K562 (cell line): ENCODE measurements at regions not wholly inside any gene's neighbourhood (a gene's known extent, or its start where the extent isn't known, plus 50 kb on each side); places are given as distances from the start of the nearest gene placed in this dataset.

Source experiments
- C11orf30 ChIP-seq: fragments of 450-650 bp; IDR thresholded peaks from 2 replicates; pipeline ENCODE4 v1.6.1; 2016; ENCODE audit warnings: low read depth, mild to moderate bottlenecking
- CBX3 ChIP-seq, 2 experiments: IDR thresholded peaks; 1 replicate in 1 of 2; 2 replicates in 1 of 2; pipeline ENCODE4 v1.6.1; 2012; ENCODE audit warnings: inconsistent platforms in 2 of 2, low read length in 2 of 2, borderline replicate concordance in 1 of 2, control low read depth in 1 of 2
- COPS2 ChIP-seq: fragments of 450-650 bp; conservative IDR thresholded peaks from 2 replicates; pipeline ENCODE4 v1.6.1; 2016; ENCODE audit warnings: mild to moderate bottlenecking, moderate library complexity
- DIDO1 ChIP-seq: fragments of 450-650 bp; IDR thresholded peaks from 2 replicates; pipeline ENCODE4 v1.6.1; 2016; ENCODE audit warnings: low read depth, missing biosample characterization, missing genetic modification characterization
- DNMT1 ChIP-seq: fragments of 450-650 bp; IDR thresholded peaks from 2 replicates; pipeline ENCODE4 v1.6.1; 2016; ENCODE audit warnings: antibody characterized with exemption, mild to moderate bottlenecking
- HDAC3 ChIP-seq: fragments of 450-650 bp; IDR thresholded peaks from 2 replicates; pipeline ENCODE4 v1.6.1; 2018; ENCODE audit warnings: borderline replicate concordance, mild to moderate bottlenecking, moderate library complexity; ENCODE audit not compliant: partially characterized antibody
- HDAC8 ChIP-seq: fragments of 450-650 bp; IDR thresholded peaks from 2 replicates; pipeline ENCODE4 v1.6.1; 2016; ENCODE audit warnings: mild to moderate bottlenecking, missing genetic modification characterization, moderate library complexity, missing compliant biosample characterization
- MAFG ChIP-seq: fragments of 450-650 bp; conservative IDR thresholded peaks from 2 replicates; pipeline ENCODE4 v1.6.1; 2016; ENCODE audit warnings: missing genetic modification characterization, missing compliant biosample characterization
- MAFK ChIP-seq: IDR thresholded peaks from 2 replicates; pipeline ENCODE4 v1.6.1; 2011; ENCODE audit warnings: low read length, improper control_type of control experiment
- MTA1 ChIP-seq: fragments of 450-650 bp; IDR thresholded peaks from 2 replicates; pipeline ENCODE4 v1.6.1; 2017; ENCODE audit warnings: borderline replicate concordance
- NFE2 ChIP-seq: IDR thresholded peaks from 2 replicates; pipeline ENCODE4 v1.6.1; 2014; ENCODE audit warnings: antibody characterized with exemption, low read depth
- NUFIP1 ChIP-seq: fragments of 450-650 bp; IDR thresholded peaks from 2 replicates; pipeline ENCODE4 v1.6.1; 2018; ENCODE audit not compliant: partially characterized antibody
- POLR2G ChIP-seq: fragments of 200-400 bp; formaldehyde crosslinking; IDR thresholded peaks from 2 replicates; pipeline ENCODE4 v1.6.1; 2017; ENCODE audit warnings: low read depth, mild to moderate bottlenecking, antibody characterized with exemption, low read length, moderate library complexity
- POU5F1 ChIP-seq: fragments of 150-350 bp; IDR thresholded peaks from 2 replicates; pipeline ENCODE4 v1.6.1; 2014; ENCODE audit warnings: borderline replicate concordance, low read length, low read depth, mild to moderate bottlenecking; ENCODE audit not compliant: partially characterized antibody
- SMARCA4 ChIP-seq: fragments of 450-650 bp; IDR thresholded peaks from 2 replicates; pipeline ENCODE4 v1.6.1; 2016
- TGIF2 ChIP-seq: sonication (generic); formaldehyde crosslinking; IDR thresholded peaks from 2 replicates; pipeline ENCODE4 v1.8.1; 2022; ENCODE audit warnings: mild to moderate bottlenecking, missing genetic modification reagents, moderate library complexity
- ZNF316 ChIP-seq: fragments of 450-650 bp; IDR thresholded peaks from 2 replicates; pipeline ENCODE4 v1.6.1; 2016
- ZNF785 ChIP-seq: fragments of 250-450 bp; sonication (Bioruptor Pico); IDR thresholded peaks from 2 replicates; pipeline ENCODE4 v1.4.0; 2020; ENCODE audit warnings: mild to moderate bottlenecking
- TF ChIP-seq, protein P1 (sequence below): IDR thresholded peaks from 2 replicates; pipeline ENCODE4 v1.6.1; 2011; ENCODE audit warnings: borderline replicate concordance, low read depth, mild to moderate bottlenecking, moderate library complexity, low read length; ENCODE audit not compliant: insufficient read depth, poor library complexity, severe bottlenecking
- TF ChIP-seq, protein P2 (sequence below): fragments of 250-450 bp; sonication (Bioruptor Pico); IDR thresholded peaks from 2 replicates; pipeline ENCODE4 v1.8.0; 2022; ENCODE audit warnings: moderate library complexity, mild to moderate bottlenecking, inconsistent platforms
- TF ChIP-seq, protein P3 (sequence below): fragments of 450-650 bp; formaldehyde crosslinking; IDR thresholded peaks from 2 replicates; pipeline ENCODE4 v1.4.0; 2020; ENCODE audit warnings: mild to moderate bottlenecking
- TF ChIP-seq, protein P4 (sequence below): sonication (generic); formaldehyde crosslinking; IDR thresholded peaks from 2 replicates; pipeline ENCODE4 v1.8.1; 2023; ENCODE audit warnings: mild to moderate bottlenecking, missing genetic modification reagents
- TF ChIP-seq, protein P5 (sequence below): fragments of 250-450 bp; sonication (Bioruptor Pico); IDR thresholded peaks from 2 replicates; pipeline ENCODE4 v1.5.0; 2021

DNA sequence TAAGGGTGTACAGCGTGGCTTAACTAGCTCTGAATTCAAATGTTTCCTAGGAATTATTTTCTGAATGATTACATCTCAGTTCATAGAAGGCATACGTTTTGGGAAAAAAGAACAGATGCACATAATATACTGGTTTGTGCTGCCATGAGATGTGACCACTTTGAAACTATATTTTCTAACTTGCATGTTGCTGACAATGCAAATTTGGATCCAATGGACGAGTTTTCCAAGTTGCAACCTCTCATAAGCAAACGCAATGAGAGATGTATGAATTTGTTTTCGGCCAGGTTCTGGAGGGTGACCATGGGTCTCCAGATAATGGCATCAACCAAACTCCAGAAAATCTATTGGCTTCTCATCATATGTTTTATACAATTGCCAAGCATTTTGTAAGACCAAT, 1445.4 kb downstream of the AACS start (continued):
- TF ChIP-seq, protein P1, sequence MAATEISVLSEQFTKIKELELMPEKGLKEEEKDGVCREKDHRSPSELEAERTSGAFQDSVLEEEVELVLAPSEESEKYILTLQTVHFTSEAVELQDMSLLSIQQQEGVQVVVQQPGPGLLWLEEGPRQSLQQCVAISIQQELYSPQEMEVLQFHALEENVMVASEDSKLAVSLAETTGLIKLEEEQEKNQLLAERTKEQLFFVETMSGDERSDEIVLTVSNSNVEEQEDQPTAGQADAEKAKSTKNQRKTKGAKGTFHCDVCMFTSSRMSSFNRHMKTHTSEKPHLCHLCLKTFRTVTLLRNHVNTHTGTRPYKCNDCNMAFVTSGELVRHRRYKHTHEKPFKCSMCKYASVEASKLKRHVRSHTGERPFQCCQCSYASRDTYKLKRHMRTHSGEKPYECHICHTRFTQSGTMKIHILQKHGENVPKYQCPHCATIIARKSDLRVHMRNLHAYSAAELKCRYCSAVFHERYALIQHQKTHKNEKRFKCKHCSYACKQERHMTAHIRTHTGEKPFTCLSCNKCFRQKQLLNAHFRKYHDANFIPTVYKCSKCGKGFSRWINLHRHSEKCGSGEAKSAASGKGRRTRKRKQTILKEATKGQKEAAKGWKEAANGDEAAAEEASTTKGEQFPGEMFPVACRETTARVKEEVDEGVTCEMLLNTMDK = no peak
- no peak for TF ChIP-seq DIDO1
- no peak for TF ChIP-seq NUFIP1
- TF ChIP-seq, protein P2, sequence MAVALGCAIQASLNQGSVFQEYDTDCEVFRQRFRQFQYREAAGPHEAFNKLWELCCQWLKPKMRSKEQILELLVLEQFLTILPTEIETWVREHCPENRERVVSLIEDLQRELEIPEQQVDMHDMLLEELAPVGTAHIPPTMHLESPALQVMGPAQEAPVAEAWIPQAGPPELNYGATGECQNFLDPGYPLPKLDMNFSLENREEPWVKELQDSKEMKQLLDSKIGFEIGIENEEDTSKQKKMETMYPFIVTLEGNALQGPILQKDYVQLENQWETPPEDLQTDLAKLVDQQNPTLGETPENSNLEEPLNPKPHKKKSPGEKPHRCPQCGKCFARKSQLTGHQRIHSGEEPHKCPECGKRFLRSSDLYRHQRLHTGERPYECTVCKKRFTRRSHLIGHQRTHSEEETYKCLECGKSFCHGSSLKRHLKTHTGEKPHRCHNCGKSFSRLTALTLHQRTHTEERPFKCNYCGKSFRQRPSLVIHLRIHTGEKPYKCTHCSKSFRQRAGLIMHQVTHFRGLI (CRISPR knock-in tag) = no peak
- TF ChIP-seq HDAC8 (tag) = no peak
- TF ChIP-seq MTA1 = no peak
- TF ChIP-seq, protein P3, sequence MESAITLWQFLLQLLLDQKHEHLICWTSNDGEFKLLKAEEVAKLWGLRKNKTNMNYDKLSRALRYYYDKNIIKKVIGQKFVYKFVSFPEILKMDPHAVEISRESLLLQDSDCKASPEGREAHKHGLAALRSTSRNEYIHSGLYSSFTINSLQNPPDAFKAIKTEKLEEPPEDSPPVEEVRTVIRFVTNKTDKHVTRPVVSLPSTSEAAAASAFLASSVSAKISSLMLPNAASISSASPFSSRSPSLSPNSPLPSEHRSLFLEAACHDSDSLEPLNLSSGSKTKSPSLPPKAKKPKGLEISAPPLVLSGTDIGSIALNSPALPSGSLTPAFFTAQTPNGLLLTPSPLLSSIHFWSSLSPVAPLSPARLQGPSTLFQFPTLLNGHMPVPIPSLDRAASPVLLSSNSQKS = no peak
- no peak for TF ChIP-seq TGIF2
- no peak for TF ChIP-seq SMARCA4
- TF ChIP-seq, protein P4, sequence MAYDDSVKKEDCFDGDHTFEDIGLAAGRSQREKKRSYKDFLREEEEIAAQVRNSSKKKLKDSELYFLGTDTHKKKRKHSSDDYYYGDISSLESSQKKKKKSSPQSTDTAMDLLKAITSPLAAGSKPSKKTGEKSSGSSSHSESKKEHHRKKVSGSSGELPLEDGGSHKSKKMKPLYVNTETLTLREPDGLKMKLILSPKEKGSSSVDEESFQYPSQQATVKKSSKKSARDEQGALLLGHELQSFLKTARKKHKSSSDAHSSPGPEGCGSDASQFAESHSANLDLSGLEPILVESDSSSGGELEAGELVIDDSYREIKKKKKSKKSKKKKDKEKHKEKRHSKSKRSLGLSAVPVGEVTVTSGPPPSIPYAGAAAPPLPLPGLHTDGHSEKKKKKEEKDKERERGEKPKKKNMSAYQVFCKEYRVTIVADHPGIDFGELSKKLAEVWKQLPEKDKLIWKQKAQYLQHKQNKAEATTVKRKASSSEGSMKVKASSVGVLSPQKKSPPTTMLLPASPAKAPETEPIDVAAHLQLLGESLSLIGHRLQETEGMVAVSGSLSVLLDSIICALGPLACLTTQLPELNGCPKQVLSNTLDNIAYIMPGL (CRISPR knock-in tag) = no peak
- peak; percentile 69 for TF ChIP-seq MAFG (tag)
- TF ChIP-seq HDAC3 = no peak
- TF ChIP-seq ZNF316 = peak; percentile 55
- TF ChIP-seq COPS2 = no peak
- TF ChIP-seq POU5F1 = no peak
- TF ChIP-seq, protein P5, sequence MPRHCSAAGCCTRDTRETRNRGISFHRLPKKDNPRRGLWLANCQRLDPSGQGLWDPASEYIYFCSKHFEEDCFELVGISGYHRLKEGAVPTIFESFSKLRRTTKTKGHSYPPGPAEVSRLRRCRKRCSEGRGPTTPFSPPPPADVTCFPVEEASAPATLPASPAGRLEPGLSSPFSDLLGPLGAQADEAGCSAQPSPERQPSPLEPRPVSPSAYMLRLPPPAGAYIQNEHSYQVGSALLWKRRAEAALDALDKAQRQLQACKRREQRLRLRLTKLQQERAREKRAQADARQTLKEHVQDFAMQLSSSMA (CRISPR knock-in tag) = no peak
- TF ChIP-seq POLR2G = no peak
- peak; percentile 73 for TF ChIP-seq MAFK
- TF ChIP-seq NFE2 = no peak
- no peak for TF ChIP-seq ZNF785 (CRISPR knock-in tag)
- TF ChIP-seq C11orf30 = peak; percentile 43; the same call in 1 of the 2 replicates
- no peak for TF ChIP-seq DNMT1
- TF ChIP-seq CBX3 (IDR thresholded peaks at IDR 0.05; ENCODE audit: borderline replicate concordance in 1 of 2, low read length in 2 of 2) = no peak
- TF ChIP-seq, all 486 proteins: peak for 5
